ENCODE measurements at regions not wholly inside any gene's neighbourhood (a gene's known extent, or its start where the extent isn't known, plus 50 kb on each side); places are given as distances from the start of the nearest gene placed in this dataset.
A peak's percentile ranks its signal among the peaks of the same experiment; 100 is the strongest.

- no peak for DNase-seq
Observed at GRCh38 chr1:115491298-115492018, 150.3 kb upstream of the VANGL1 start.

- no peak for DNase-seq
Observed at GRCh38 chr1:115479055-115479482, 141.0 kb upstream of the NGF start.

- DNase-seq, result no peak
Observed at GRCh38 chr1:115477071-115477470, 139.0 kb upstream of the NGF start.

GRCh38 chr1:115476616-115477015 lies 138.6 kb upstream of the NGF start:
- no peak for DNase-seq

GRCh38 chr1:115475901-115476300 lies 137.9 kb upstream of the NGF start:
- no peak for DNase-seq

- no peak for DNase-seq
Observed at GRCh38 chr1:115475252-115475651, 137.2 kb upstream of the NGF start.

- DNase-seq, result no peak
Observed at GRCh38 chr1:115473986-115474565, 136.0 kb upstream of the NGF start.

GRCh38 chr1:115469703-115470476 lies 131.8 kb upstream of the NGF start:
- DNase-seq, result peak; percentile 23 to 24

- no peak for DNase-seq
Observed at GRCh38 chr1:115467790-115468189, 129.7 kb upstream of the NGF start.

GRCh38 chr1:115467196-115467595 lies 129.1 kb upstream of the NGF start:
- no peak for DNase-seq

GRCh38 chr1:115466433-115466832 lies 128.4 kb upstream of the NGF start:
- no peak for DNase-seq

- DNase-seq, result no peak
Observed at GRCh38 chr1:115465802-115466363, 127.8 kb upstream of the NGF start.

- no peak for DNase-seq
Observed at GRCh38 chr1:115463347-115463746, 125.3 kb upstream of the NGF start.

- DNase-seq, result no peak
Observed at GRCh38 chr1:115462566-115463076, 124.6 kb upstream of the NGF start.

GRCh38 chr1:115461526-115461925 lies 123.5 kb upstream of the NGF start:
- no peak for DNase-seq

GRCh38 chr1:115459161-115459560 lies 121.1 kb upstream of the NGF start:
- DNase-seq, result no peak

- no peak for DNase-seq
Observed at GRCh38 chr1:115458426-115459114, 120.5 kb upstream of the NGF start.

- no peak for DNase-seq
Observed at GRCh38 chr1:115457289-115457688, 119.2 kb upstream of the NGF start.

- DNase-seq, result no peak
Observed at GRCh38 chr1:115456441-115456961, 118.5 kb upstream of the NGF start.

- DNase-seq, result no peak
Observed at GRCh38 chr1:115454837-115455511, 116.9 kb upstream of the NGF start.

GRCh38 chr1:115453666-115454065 lies 115.6 kb upstream of the NGF start:
- DNase-seq, result no peak
